CD14-positive monocyte (primary cell): ENCODE measurements at regions not wholly inside any gene's neighbourhood (a gene's known extent, or its start where the extent isn't known, plus 50 kb on each side); places are given as distances from the start of the nearest gene placed in this dataset.
"Not testable (repeated sequence)": the region's sequence is repeated elsewhere in the genome, so short reads cannot be mapped to it uniquely, and the experiment has no call there.

ENCODE experiments used
- DNase-seq, 3 donors: peaks; one replicate each; pipeline ENCODE4 v3.0.0-alpha.2; 2011 to 2022
- H2AFZ ChIP-seq: 2 replicates; pipeline ENCODE4 v1.6.0; 2012; ENCODE audit warnings: mild to moderate bottlenecking, low read depth, low read length, inconsistent platforms; ENCODE audit not compliant: insufficient read depth, poor library complexity, severe bottlenecking
- H3K27ac ChIP-seq, 2 donors: 1 replicate in 1 of 2; 2 replicates in 1 of 2; pipeline ENCODE4 v1.5.1; 2012 to 2013; ENCODE audit warnings: low read length in 2 of 2, control low read depth in 1 of 2, inconsistent platforms in 1 of 2, low read depth in 1 of 2, mild to moderate bottlenecking in 1 of 2
- H3K27me3 ChIP-seq, 2 donors: one replicate each; pipeline versions ENCODE4 v1.6.0 to v1.6.1; 2011 to 2013; ENCODE audit warnings: low read length in 2 of 2; ENCODE audit not compliant: control insufficient read depth in 2 of 2, insufficient read depth in 2 of 2
- H3K36me3 ChIP-seq, 2 donors: replicated peaks in 1 of 2; 1 replicate in 1 of 2; 2 replicates in 1 of 2; pipeline versions ENCODE4 v1.5.1 to v1.6.1; 2012 to 2013; ENCODE audit warnings: low read length in 2 of 2, control low read depth in 1 of 2, inconsistent platforms in 1 of 2, mild to moderate bottlenecking in 1 of 2; ENCODE audit not compliant: insufficient read depth in 2 of 2, control insufficient read depth in 1 of 2
- H3K4me1 ChIP-seq, 2 donors: 1 replicate in 1 of 2; 2 replicates in 1 of 2; pipeline versions ENCODE4 v1.5.1 to v1.6.1; 2012 to 2013; ENCODE audit warnings: low read length in 2 of 2, control low read depth in 1 of 2, inconsistent platforms in 1 of 2, mild to moderate bottlenecking in 1 of 2, moderate library complexity in 1 of 2; ENCODE audit not compliant: insufficient read depth in 2 of 2, control insufficient read depth in 1 of 2
- H3K4me2 ChIP-seq: replicated peaks from 2 replicates; pipeline ENCODE3; 2012; ENCODE audit warnings: low read length, moderate library complexity, mild to moderate bottlenecking; ENCODE audit not compliant: poor library complexity, severe bottlenecking; ENCODE audit errors: extremely low read depth
- H3K4me3 ChIP-seq, 3 experiments: fragments of 200-600 bp in 1 of 3; sonication (generic) in 1 of 3; replicated peaks in 1 of 3; 1 replicate in 2 of 3; 2 replicates in 1 of 3; pipeline ENCODE4 v1.5.1; 2011 to 2013; ENCODE audit warnings: low read length in 3 of 3, mild to moderate bottlenecking in 3 of 3, control low read depth in 2 of 3, low read depth in 2 of 3, inconsistent platforms in 1 of 3, moderate library complexity in 1 of 3
- H3K79me2 ChIP-seq: 2 replicates; pipeline ENCODE4 v1.6.0; 2012; ENCODE audit warnings: mild to moderate bottlenecking, control low read depth, inconsistent platforms, low read length, moderate library complexity; ENCODE audit not compliant: insufficient read depth
- H3K9ac ChIP-seq: 2 replicates; pipeline ENCODE4 v1.6.0; 2017; ENCODE audit warnings: low read length, mild to moderate bottlenecking; ENCODE audit not compliant: insufficient read depth, poor library complexity, severe bottlenecking
- H3K9me3 ChIP-seq, 2 donors: replicated peaks in 1 of 2; 1 replicate in 1 of 2; 2 replicates in 1 of 2; pipeline versions ENCODE4 v1.5.1 to v1.6.1; 2012 to 2013; ENCODE audit warnings: low read length in 2 of 2, control low read depth in 1 of 2; ENCODE audit not compliant: control insufficient read depth in 1 of 2, insufficient read depth in 1 of 2
- H4K20me1 ChIP-seq: 2 replicates; pipeline ENCODE4 v1.6.0; 2012; ENCODE audit warnings: mild to moderate bottlenecking, low read length, control low read depth, moderate library complexity; ENCODE audit not compliant: insufficient read depth
- H3K27ac Mint-ChIP-seq, 7 donors: one replicate each; pipeline ENCODE4 v1.8.0; 2020; ENCODE audit warnings: mild to moderate bottlenecking in 7 of 7, mixed read lengths in 7 of 7, moderate library complexity in 6 of 7, inconsistent platforms in 2 of 7
- H3K27me3 Mint-ChIP-seq, 3 donors: one replicate each; pipeline ENCODE4 v1.8.0; 2021 to 2022; ENCODE audit warnings: low read depth in 3 of 3, mild to moderate bottlenecking in 3 of 3, mixed read lengths in 3 of 3, moderate library complexity in 3 of 3, inconsistent platforms in 1 of 3
- H3K36me3 Mint-ChIP-seq, 2 donors: one replicate each; pipeline ENCODE4 v1.8.0; 2020; ENCODE audit warnings: mixed read lengths in 2 of 2, inconsistent platforms in 1 of 2, mild to moderate bottlenecking in 1 of 2
- H3K4me1 Mint-ChIP-seq: one replicate; pipeline ENCODE4 v1.8.0; 2020; ENCODE audit warnings: mild to moderate bottlenecking, mixed read lengths
- H3K4me3 Mint-ChIP-seq, 2 donors: one replicate each; pipeline ENCODE4 v1.8.0; 2020; ENCODE audit warnings: mild to moderate bottlenecking in 2 of 2, mixed read lengths in 2 of 2, moderate library complexity in 1 of 2
- H3K9me3 Mint-ChIP-seq, 7 donors: one replicate each; pipeline ENCODE4 v1.8.0; 2020 to 2022; ENCODE audit warnings: mixed read lengths in 7 of 7, mild to moderate bottlenecking in 6 of 7, moderate library complexity in 6 of 7, inconsistent platforms in 2 of 7
- WGBS: methylation state at CpG from one replicate; pipeline ENCODE4 v1.1.5; 2013; ENCODE audit warnings: missing lambda C conversion rate; ENCODE audit not compliant: insufficient coverage; 5-methylcytosine and 5-hydroxymethylcytosine counted together
- intact Hi-C, 2 donors: fragments of 100-400 bp; cut with micrococcal nuclease; formaldehyde crosslinking; loops; one replicate each; pipeline versions ENCODE4 v1.15.0 to v1.15.1; 2023

DNA sequence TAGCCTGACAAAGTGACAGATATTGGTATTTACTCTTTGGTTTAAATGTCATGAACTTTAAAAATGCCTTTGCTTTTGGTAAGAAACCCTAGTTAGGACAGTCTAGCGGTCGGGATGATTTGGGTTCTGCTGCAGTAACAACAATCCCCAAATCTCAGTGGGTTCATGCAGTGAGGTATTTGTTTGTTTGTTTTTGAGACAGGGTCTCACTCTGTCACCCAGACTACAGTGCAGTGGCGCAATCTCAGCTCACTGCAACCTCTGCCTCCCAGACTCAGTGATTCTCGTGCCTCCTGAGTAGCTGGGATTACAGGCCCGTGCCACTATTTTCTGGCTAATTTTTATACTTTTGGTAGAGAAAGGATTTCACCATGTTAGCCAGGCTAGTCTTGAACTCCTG is 65.2 kb upstream of the EEF2KMT start:
- H3K27me3 Mint-ChIP-seq, H3K4me1 ChIP-seq, H2AFZ ChIP-seq, H3K4me3 Mint-ChIP-seq, H3K27ac Mint-ChIP-seq, H4K20me1 ChIP-seq, H3K4me3 ChIP-seq, H3K79me2 ChIP-seq, H3K36me3 ChIP-seq, H3K4me2 ChIP-seq, H3K27me3 ChIP-seq, H3K4me1 Mint-ChIP-seq, H3K36me3 Mint-ChIP-seq, H3K9ac ChIP-seq, H3K9me3 ChIP-seq, intact Hi-C loops, H3K27ac ChIP-seq, DNase-seq: not testable (repeated sequence)
- WGBS: no CpG with 5 or more reads among the region's 5 CpGs
- H3K9me3 Mint-ChIP-seq: peaks cover 5 to 19% (median 11%) of the 10 kb centered on the region in 7 donors

- H4K20me1 ChIP-seq, H3K4me1 Mint-ChIP-seq, H2AFZ ChIP-seq, H3K36me3 ChIP-seq, intact Hi-C loops, H3K4me1 ChIP-seq, H3K27me3 Mint-ChIP-seq, DNase-seq, H3K27me3 ChIP-seq, H3K4me2 ChIP-seq, H3K9me3 ChIP-seq, H3K27ac ChIP-seq, H3K79me2 ChIP-seq, H3K36me3 Mint-ChIP-seq, H3K4me3 Mint-ChIP-seq, H3K9ac ChIP-seq, H3K27ac Mint-ChIP-seq, H3K4me3 ChIP-seq: not testable (repeated sequence)
- 97% methylated on average over 5 of the region's 6 CpGs for WGBS
- peaks cover 5 to 19% (median 12%) of the 10 kb centered on the region in 7 donors for H3K9me3 Mint-ChIP-seq
These were observed 64.3 kb upstream of the EEF2KMT start for GRCh38 chr16:5161888-5162287.

DNA sequence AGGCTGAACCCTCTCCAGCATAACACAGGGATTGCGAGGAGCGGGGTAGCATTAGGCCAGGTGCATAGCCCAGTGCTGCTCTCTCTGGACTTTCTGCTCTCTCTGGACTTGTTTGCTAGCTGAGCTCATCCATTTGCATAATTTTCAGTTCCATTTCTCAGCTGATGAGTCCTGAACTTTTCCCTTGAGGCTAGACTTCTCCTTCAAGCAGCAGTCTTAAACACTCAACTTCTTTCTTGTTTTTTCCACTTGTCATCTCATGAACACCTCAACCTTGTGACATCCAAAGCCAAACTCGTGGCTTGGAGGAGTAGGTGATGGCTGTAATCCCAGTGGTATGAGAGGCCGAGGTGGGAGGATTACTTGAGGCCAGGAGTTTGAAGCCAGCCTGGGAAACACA is 62.4 kb upstream of the EEF2KMT start:
- H3K36me3 ChIP-seq, DNase-seq, H3K4me3 ChIP-seq, H3K4me2 ChIP-seq, H3K27me3 Mint-ChIP-seq, H3K4me1 Mint-ChIP-seq, H3K9me3 ChIP-seq, H4K20me1 ChIP-seq, H2AFZ ChIP-seq, H3K4me3 Mint-ChIP-seq, H3K27ac Mint-ChIP-seq, H3K4me1 ChIP-seq, H3K27me3 ChIP-seq, H3K9ac ChIP-seq, H3K36me3 Mint-ChIP-seq, H3K27ac ChIP-seq, intact Hi-C loops, H3K79me2 ChIP-seq: not testable (repeated sequence)
- peaks cover 5 to 19% (median 12%) of the 10 kb centered on the region in 7 donors for H3K9me3 Mint-ChIP-seq
- WGBS: 82% methylated on average over 2 of the region's 4 CpGs

DNA sequence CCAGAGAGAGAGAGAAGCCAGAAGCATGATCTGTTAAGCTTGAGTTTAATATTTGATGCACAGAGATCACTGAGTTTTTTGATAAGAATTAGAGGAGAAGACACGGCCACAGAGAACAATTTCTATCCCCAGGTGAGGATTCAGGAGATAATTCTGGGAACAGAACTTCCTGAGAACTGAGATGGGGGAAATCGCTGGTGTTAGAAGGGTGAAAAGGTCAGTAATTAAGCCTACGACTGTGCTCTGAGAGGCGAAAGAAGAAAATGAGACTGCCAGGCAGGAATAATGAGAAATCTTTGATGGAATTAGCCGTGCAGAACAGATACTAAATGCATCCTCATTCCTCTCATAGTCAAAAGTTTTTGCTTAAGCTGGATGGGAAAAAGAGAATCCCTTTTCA is 61.9 kb upstream of the EEF2KMT start:
- H3K36me3 Mint-ChIP-seq, intact Hi-C loops, H3K9ac ChIP-seq, H3K4me3 Mint-ChIP-seq, H3K27ac Mint-ChIP-seq, H3K36me3 ChIP-seq, H2AFZ ChIP-seq, H3K4me3 ChIP-seq, H4K20me1 ChIP-seq, H3K79me2 ChIP-seq, H3K27me3 ChIP-seq, H3K4me2 ChIP-seq, H3K4me1 Mint-ChIP-seq, DNase-seq, H3K27me3 Mint-ChIP-seq, H3K4me1 ChIP-seq, H3K9me3 ChIP-seq, H3K27ac ChIP-seq: not testable (repeated sequence)
- H3K9me3 Mint-ChIP-seq: peaks cover 5 to 19% (median 12%) of the 10 kb centered on the region in 7 donors
- WGBS: 17% methylated on average over 2 of the region's 5 CpGs
